Esophagus squamous epithelium (tissue), 4 donors: ENCODE measurements at regions not wholly inside any gene's neighbourhood (a gene's known extent, or its start where the extent isn't known, plus 50 kb on each side); places are given as distances from the start of the nearest gene placed in this dataset.

ENCODE experiments used
- POLR2A ChIP-seq, 4 donors: fragments of 450-650 bp; IDR thresholded peaks; one replicate each; pipeline ENCODE4 v1.6.1; 2017; ENCODE audit warnings: antibody characterized with exemption in 4 of 4, mild to moderate bottlenecking in 4 of 4, moderate library complexity in 3 of 4
- TF ChIP-seq, protein P1 (sequence below), 6 experiments: fragments of 450-650 bp in 4 of 6; fragments of 200-600 bp in 2 of 6; sonication (generic) in 2 of 6; IDR thresholded peaks; one replicate each; pipeline ENCODE4 v1.5.1; 2016 to 2019; ENCODE audit warnings: antibody characterized with exemption in 6 of 6, mild to moderate bottlenecking in 4 of 6, moderate library complexity in 4 of 6

DNA sequence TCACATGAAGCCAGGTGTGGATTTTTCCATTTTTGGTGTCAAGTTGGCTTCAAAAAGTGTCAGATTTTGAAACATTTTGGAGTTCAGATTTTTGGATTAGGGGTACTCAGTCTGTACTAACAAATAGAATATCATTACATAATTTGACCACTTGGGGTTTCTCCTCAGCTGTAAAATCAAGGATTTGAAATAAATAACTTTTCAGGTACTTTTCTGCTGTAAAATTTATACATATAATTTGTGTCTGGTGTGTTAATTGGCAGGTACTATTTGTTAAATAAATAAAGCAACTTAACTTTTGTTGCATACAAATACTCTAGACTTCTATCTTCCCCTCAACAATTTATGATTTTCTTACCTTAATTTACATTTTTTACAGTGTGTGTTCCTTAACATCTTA, 234.1 kb upstream of the PRICKLE1 start:
- TF ChIP-seq, protein P1, sequence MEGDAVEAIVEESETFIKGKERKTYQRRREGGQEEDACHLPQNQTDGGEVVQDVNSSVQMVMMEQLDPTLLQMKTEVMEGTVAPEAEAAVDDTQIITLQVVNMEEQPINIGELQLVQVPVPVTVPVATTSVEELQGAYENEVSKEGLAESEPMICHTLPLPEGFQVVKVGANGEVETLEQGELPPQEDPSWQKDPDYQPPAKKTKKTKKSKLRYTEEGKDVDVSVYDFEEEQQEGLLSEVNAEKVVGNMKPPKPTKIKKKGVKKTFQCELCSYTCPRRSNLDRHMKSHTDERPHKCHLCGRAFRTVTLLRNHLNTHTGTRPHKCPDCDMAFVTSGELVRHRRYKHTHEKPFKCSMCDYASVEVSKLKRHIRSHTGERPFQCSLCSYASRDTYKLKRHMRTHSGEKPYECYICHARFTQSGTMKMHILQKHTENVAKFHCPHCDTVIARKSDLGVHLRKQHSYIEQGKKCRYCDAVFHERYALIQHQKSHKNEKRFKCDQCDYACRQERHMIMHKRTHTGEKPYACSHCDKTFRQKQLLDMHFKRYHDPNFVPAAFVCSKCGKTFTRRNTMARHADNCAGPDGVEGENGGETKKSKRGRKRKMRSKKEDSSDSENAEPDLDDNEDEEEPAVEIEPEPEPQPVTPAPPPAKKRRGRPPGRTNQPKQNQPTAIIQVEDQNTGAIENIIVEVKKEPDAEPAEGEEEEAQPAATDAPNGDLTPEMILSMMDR (IDR thresholded peaks at IDR 0.05), result no peak
- no peak for TF ChIP-seq POLR2A (IDR thresholded peaks at IDR 0.05)
